Adrenal gland (tissue), 9 donors: ENCODE measurements at regions not wholly inside any gene's neighbourhood (a gene's known extent, or its start where the extent isn't known, plus 50 kb on each side); places are given as distances from the start of the nearest gene placed in this dataset.

Source experiments
- DNase-seq, 7 donors: peaks; one replicate each; pipeline ENCODE4 v3.0.0-alpha.2; 2019 to 2020
- H3K27ac ChIP-seq, 5 donors: fragments of 200-600 bp; sonication (generic) in 4 of 5; 1 replicate in 3 of 5; 2 replicates in 2 of 5; pipeline versions ENCODE4 v1.5.1 to v1.8.0; 2016 to 2020; ENCODE audit warnings: mild to moderate bottlenecking in 1 of 5
- H3K27me3 ChIP-seq: fragments of 200-600 bp; 2 replicates; pipeline ENCODE4 v1.8.0; 2021
- H3K36me3 ChIP-seq, 2 donors: fragments of 200-600 bp; replicated peaks in 1 of 2; 1 replicate in 1 of 2; 2 replicates in 1 of 2; pipeline versions ENCODE4 v1.5.1 to v1.8.0; 2018 to 2022
- H3K4me1 ChIP-seq, 2 donors: fragments of 200-600 bp; replicated peaks in 1 of 2; 1 replicate in 1 of 2; 2 replicates in 1 of 2; pipeline versions ENCODE4 v1.5.1 to v1.8.0; 2018 to 2021
- H3K4me3 ChIP-seq, 4 donors: fragments of 200-600 bp; sonication (generic) in 3 of 4; one replicate each; pipeline ENCODE4 v1.5.1; 2016 to 2018
- H3K9me3 ChIP-seq, 3 donors: fragments of 200-600 bp; sonication (generic) in 1 of 3; replicated peaks in 1 of 3; 1 replicate in 2 of 3; 2 replicates in 1 of 3; pipeline versions ENCODE4 v1.5.1 to v1.8.0; 2016 to 2021
- CTCF ChIP-seq, 6 experiments: fragments of 450-650 bp in 4 of 6; fragments of 200-600 bp in 2 of 6; sonication (generic) in 1 of 6; IDR thresholded peaks; 1 replicate in 5 of 6; 2 replicates in 1 of 6; pipeline versions ENCODE4 v1.5.1 to v1.8.0; 2016 to 2021; ENCODE audit warnings: antibody characterized with exemption in 6 of 6, mild to moderate bottlenecking in 2 of 6, moderate library complexity in 1 of 6
- POLR2A ChIP-seq, 2 donors: fragments of 450-650 bp; IDR thresholded peaks; one replicate each; pipeline ENCODE4 v1.6.1; 2017; ENCODE audit warnings: antibody characterized with exemption in 2 of 2, mild to moderate bottlenecking in 2 of 2, moderate library complexity in 1 of 2
- WGBS, 4 donors: extraction: QIAGEN DNeasy Blood & Tissue Kit in 2 of 4; methylation state at CpG; one replicate each; pipeline versions ENCODE4 v1.1.5 to v1.1.7; 2013 to 2017; 5-methylcytosine and 5-hydroxymethylcytosine counted together
- intact Hi-C, 2 donors: fragments of 100-400 bp; cut with DNase I; formaldehyde crosslinking; loops; one replicate each; pipeline versions ENCODE4 v1.14.1 to v1.15.0; 2022 to 2023
- donor health status: healthy with polysubstance abuse.
- donor health status: Bipolar disorder and iron deficiency.
- donor health status: DM: yes; HTN: yes; CAD: no.
- donor health status: DM: no; HTN: no; CAD: no.
- donor health status: DM: no; HTN: no; CAD: no.

- no peak overlapping the region for H3K4me3 ChIP-seq
- no peaks in the 10 kb centered on the region for H3K36me3 ChIP-seq
- no peak overlapping the region for H3K27ac ChIP-seq
- no peaks in the 10 kb centered on the region for H3K4me1 ChIP-seq
- intact Hi-C loops, result no loop called here
- no peak for TF ChIP-seq POLR2A (IDR thresholded peaks at IDR 0.05)
- no peak for TF ChIP-seq CTCF (IDR thresholded peaks at IDR 0.05)
- H3K9me3 ChIP-seq, result no peaks in the 10 kb centered on the region
- H3K27me3 ChIP-seq, result no peaks in the 10 kb centered on the region
- no peak for DNase-seq
Measured at GRCh38 chr11:37104380-37104779, 506.3 kb upstream of the RAG2 start.

GRCh38 chr11:37100008-37100407 is 502.0 kb upstream of the RAG2 start:
- H3K4me3 ChIP-seq, result no peak overlapping the region
- WGBS, 4 donors, result 80 to 85% (median 81%) methylated on average over 1 of the region's 1 CpG
- DNase-seq, result no peak
- no peaks in the 10 kb centered on the region for H3K9me3 ChIP-seq
- H3K27me3 ChIP-seq, result no peaks in the 10 kb centered on the region
- TF ChIP-seq CTCF (IDR thresholded peaks at IDR 0.05) (no peak), POLR2A (IDR thresholded peaks at IDR 0.05) (no peak)
- no peaks in the 10 kb centered on the region for H3K36me3 ChIP-seq
- H3K27ac ChIP-seq, result no peak overlapping the region
- intact Hi-C loops, result no loop called here
- no peaks in the 10 kb centered on the region for H3K4me1 ChIP-seq

DNA sequence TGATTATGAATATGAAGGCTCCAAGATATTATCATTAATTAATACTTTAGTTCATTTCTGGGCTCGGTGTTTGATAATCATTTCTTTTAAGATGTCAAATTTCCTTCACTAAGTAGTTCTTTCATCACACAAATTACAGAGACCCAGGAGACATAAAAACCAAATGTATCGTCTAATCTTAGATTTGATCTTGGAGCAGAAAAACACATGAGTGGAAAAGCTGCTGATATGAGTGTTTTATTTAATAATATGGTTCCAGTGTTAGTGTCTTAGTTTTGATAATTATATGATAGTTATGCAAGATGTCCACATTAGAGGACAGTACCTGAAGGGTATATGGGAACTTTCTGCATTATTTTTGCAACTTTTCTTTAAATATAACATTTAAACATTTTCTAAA is 494.5 kb upstream of the RAG2 start:
- no peaks in the 10 kb centered on the region for H3K9me3 ChIP-seq
- TF ChIP-seq POLR2A (IDR thresholded peaks at IDR 0.05) (no peak), CTCF (IDR thresholded peaks at IDR 0.05) (no peak)
- 61 to 73% (median 68%) methylated on average over 2 of the region's 2 CpGs for WGBS, 4 donors
- no peak overlapping the region for H3K4me3 ChIP-seq
- DNase-seq, result no peak
- H3K27ac ChIP-seq, result no peak overlapping the region
- H3K4me1 ChIP-seq, result no peaks in the 10 kb centered on the region
- H3K36me3 ChIP-seq, result no peaks in the 10 kb centered on the region
- no peaks in the 10 kb centered on the region for H3K27me3 ChIP-seq
- intact Hi-C loops, result no loop called here

DNA sequence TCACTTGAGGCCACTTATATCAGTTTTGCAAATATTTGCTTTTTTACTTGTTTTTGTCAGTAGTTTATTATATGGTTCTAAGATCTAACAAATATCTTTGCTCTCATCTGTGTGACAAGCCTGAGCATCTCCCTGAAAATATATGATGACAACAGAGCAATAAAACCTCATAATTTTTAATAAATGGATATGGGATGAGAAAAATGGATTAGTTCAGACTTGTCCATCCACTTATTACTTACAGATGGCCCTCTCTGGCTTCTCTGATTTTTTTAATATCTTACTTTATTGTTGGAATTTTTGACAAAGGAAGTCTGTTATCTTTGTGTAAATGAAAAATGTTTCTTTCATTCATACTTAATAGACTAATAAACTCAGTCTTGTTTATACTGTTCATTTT is 491.4 kb upstream of the RAG2 start:
- Histone ChIP-seq H3K27ac (no peak overlapping the region), H3K27me3 (no peaks in the 10 kb centered on the region), H3K4me3 (no peak overlapping the region), H3K9me3 (no peaks in the 10 kb centered on the region), H3K36me3 (no peaks in the 10 kb centered on the region), H3K4me1 (no peaks in the 10 kb centered on the region)
- intact Hi-C loops, result no loop called here
- TF ChIP-seq CTCF (IDR thresholded peaks at IDR 0.05), result no peak
- no peak for TF ChIP-seq POLR2A (IDR thresholded peaks at IDR 0.05)
- no peak for DNase-seq

GRCh38 chr11:37088573-37088910 is 490.5 kb upstream of the RAG2 start:
- Histone ChIP-seq H3K4me1 (no peaks in the 10 kb centered on the region), H3K27ac (no peak overlapping the region), H3K9me3 (no peaks in the 10 kb centered on the region), H3K36me3 (no peaks in the 10 kb centered on the region), H3K27me3 (no peaks in the 10 kb centered on the region), H3K4me3 (no peak overlapping the region)
- intact Hi-C loops, result no loop called here
- DNase-seq, result no peak
- TF ChIP-seq CTCF (IDR thresholded peaks at IDR 0.05) (no peak), POLR2A (IDR thresholded peaks at IDR 0.05) (no peak)
